Neural crest cell (in vitro differentiated cells): ENCODE measurements at regions not wholly inside any gene's neighbourhood (a gene's known extent, or its start where the extent isn't known, plus 50 kb on each side); places are given as distances from the start of the nearest gene placed in this dataset.
A peak's percentile ranks its signal among the peaks of the same experiment; 100 is the strongest.

Experiments used
- DNase-seq: peaks from one replicate; pipeline ENCODE4 v3.0.0; 2021; ENCODE audit warnings: low read depth, mixed read lengths, low spot score
- H3K27ac Mint-ChIP-seq: one replicate; pipeline ENCODE4 v1.8.0; 2021; ENCODE audit warnings: mild to moderate bottlenecking, mixed read lengths; ENCODE audit not compliant: unreplicated experiment
- H3K27me3 Mint-ChIP-seq: 2 replicates; pipeline ENCODE4 v1.8.0; 2021; ENCODE audit warnings: low read depth, mild to moderate bottlenecking, mixed read lengths
- H3K36me3 Mint-ChIP-seq: 2 replicates; pipeline ENCODE4 v1.8.0; 2021; ENCODE audit warnings: low read depth, mild to moderate bottlenecking, mixed read lengths
- H3K4me1 Mint-ChIP-seq: 2 replicates; pipeline ENCODE4 v1.8.0; 2021; ENCODE audit warnings: mixed read lengths
- H3K4me3 Mint-ChIP-seq: one replicate; pipeline ENCODE4 v1.8.0; 2021; ENCODE audit warnings: mild to moderate bottlenecking, mixed read lengths
- H3K9me3 Mint-ChIP-seq: 2 replicates; pipeline ENCODE4 v1.8.0; 2021; ENCODE audit warnings: mixed read lengths
- TF ChIP-seq, protein P1 (sequence below): fragments of 200-600 bp; sonication (generic); conservative IDR thresholded peaks from 2 replicates; pipeline ENCODE4 v1.5.0; 2021; ENCODE audit warnings: antibody characterized with exemption, mild to moderate bottlenecking

DNA sequence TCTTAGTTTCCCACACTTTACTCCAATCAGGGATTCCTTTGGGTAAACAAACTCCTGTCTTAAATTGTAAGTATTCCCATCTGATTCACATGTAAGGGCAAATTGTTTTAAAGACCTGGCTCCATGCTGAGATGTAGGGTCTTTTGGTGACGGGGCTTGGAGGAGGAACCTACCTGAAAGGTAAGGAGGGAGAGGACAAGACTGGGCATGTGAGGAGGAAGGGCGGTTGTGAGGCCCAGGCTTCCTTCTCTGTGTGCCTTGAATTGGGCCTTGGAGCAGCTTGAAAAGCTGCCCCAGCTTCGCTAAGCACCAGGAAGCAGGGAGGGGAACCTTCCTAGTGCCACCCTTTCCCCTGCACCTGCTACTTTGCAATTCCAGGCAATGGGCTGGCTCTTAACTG is 86.8 kb downstream of the C9orf152 start:
- Mint-ChIP-seq H3K4me1 (peaks cover 46% of the 10 kb centered on the region), H3K27me3 (no peaks in the 10 kb centered on the region), H3K27ac (peak overlapping the region; percentile 45), H3K9me3 (no peaks in the 10 kb centered on the region), H3K4me3 (no peak overlapping the region), H3K36me3 (no peaks in the 10 kb centered on the region)
- no peak for DNase-seq
- TF ChIP-seq, protein P1, sequence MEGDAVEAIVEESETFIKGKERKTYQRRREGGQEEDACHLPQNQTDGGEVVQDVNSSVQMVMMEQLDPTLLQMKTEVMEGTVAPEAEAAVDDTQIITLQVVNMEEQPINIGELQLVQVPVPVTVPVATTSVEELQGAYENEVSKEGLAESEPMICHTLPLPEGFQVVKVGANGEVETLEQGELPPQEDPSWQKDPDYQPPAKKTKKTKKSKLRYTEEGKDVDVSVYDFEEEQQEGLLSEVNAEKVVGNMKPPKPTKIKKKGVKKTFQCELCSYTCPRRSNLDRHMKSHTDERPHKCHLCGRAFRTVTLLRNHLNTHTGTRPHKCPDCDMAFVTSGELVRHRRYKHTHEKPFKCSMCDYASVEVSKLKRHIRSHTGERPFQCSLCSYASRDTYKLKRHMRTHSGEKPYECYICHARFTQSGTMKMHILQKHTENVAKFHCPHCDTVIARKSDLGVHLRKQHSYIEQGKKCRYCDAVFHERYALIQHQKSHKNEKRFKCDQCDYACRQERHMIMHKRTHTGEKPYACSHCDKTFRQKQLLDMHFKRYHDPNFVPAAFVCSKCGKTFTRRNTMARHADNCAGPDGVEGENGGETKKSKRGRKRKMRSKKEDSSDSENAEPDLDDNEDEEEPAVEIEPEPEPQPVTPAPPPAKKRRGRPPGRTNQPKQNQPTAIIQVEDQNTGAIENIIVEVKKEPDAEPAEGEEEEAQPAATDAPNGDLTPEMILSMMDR: no peak

DNA sequence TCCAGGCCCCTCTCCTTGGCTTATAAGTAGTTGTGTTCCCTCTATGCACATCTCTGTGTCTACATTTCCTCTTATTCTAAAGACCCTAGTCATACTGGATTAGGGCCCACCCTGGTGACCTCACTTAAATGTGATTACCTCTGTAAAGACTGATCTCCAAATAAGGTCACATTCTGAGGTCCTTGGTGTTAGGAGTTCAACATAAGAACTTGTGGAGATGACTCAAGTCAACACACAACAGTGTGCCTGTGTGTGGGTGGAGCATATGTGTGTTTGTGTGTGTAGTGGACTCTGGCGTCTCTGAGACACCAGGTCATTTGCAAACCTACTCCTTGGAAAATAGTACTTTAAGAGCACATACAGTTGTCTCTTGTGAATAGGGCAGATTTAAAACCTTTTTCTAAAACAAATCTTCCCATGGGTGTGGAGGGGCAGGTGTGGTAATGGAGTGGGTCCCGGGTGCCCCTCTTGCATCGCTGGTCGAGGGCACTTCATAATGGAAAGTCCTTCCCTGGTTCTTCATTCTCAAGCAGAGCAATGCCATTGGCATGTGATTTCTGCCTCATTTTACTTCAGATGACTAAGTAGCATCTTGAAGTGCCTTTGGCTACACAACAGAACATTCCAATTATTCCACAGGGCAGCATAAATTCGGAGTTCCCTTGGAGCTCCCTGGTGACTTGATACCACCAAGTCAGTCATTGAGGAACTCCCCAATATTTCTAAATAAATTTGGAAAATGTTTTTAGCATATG is 84.4 kb downstream of the C9orf152 start:
- no peak for DNase-seq
- Mint-ChIP-seq H3K36me3 (no peaks in the 10 kb centered on the region), H3K27ac (peak overlapping the region; percentile 69), H3K9me3 (no peaks in the 10 kb centered on the region), H3K27me3 (no peaks in the 10 kb centered on the region), H3K4me3 (peak overlapping the region; percentile 36), H3K4me1 (peaks cover 61% of the 10 kb centered on the region)
- TF ChIP-seq, protein P1: no peak

DNA sequence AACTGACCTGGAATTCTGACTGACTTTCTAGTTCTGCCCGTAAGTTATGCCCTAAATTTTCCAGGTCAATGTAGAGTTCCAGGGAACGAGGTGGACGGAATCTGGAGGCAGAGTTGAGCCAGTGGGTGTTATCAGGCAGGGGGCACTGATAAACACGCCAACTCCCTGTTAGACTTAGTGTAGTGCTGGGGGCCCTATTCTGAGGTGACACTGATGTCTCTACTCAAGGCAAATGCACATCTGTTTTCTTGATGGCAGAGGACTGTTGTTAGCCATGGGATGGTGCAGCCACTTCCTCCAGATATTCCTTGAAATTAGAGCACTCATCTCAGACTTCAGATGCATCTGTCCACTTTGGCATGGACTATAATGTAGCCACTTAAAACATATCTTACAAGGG is 83.5 kb downstream of the C9orf152 start:
- no peaks in the 10 kb centered on the region for H3K9me3 Mint-ChIP-seq
- H3K4me3 Mint-ChIP-seq: peak overlapping the region; percentile 87
- no peak for DNase-seq
- no peaks in the 10 kb centered on the region for H3K27me3 Mint-ChIP-seq
- TF ChIP-seq, protein P1: no peak
- H3K36me3 Mint-ChIP-seq: no peaks in the 10 kb centered on the region
- peak overlapping the region; percentile 87 for H3K27ac Mint-ChIP-seq
- peaks cover 70% of the 10 kb centered on the region for H3K4me1 Mint-ChIP-seq

DNA sequence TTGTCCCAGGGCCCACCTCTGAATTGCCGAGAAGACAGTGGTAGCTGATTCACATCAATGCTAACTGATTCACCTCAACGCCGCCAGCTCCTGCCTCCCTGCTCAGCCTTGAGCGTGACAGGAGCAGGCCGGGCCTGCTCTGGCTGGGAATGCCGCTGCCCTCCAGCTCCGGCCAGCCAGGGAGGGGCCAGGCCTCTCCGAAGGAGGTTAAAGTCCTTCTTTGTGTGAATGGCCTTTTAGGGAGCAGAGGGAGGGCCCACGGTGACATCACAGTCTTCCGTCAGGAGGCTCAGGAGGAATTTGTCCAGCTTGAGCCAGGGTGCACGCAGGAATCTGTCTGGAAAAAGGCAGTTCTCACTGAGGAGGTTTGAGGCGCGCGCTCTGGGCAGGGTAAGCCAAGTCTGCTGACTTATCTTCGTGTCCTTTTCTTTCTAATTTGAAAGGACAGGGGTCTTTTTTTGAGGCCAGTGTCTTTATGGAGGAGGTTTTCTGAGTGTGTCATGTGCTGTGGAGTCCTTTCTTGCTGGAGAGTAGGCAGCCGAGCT is 82.7 kb downstream of the C9orf152 start:
- Mint-ChIP-seq H3K27me3 (no peaks in the 10 kb centered on the region), H3K36me3 (no peaks in the 10 kb centered on the region), H3K9me3 (no peaks in the 10 kb centered on the region), H3K4me3 (peak overlapping the region; percentile 87), H3K27ac (peak overlapping the region; percentile 95), H3K4me1 (peaks cover 77% of the 10 kb centered on the region)
- DNase-seq: peak; percentile 65
- TF ChIP-seq, protein P1: no peak

DNA sequence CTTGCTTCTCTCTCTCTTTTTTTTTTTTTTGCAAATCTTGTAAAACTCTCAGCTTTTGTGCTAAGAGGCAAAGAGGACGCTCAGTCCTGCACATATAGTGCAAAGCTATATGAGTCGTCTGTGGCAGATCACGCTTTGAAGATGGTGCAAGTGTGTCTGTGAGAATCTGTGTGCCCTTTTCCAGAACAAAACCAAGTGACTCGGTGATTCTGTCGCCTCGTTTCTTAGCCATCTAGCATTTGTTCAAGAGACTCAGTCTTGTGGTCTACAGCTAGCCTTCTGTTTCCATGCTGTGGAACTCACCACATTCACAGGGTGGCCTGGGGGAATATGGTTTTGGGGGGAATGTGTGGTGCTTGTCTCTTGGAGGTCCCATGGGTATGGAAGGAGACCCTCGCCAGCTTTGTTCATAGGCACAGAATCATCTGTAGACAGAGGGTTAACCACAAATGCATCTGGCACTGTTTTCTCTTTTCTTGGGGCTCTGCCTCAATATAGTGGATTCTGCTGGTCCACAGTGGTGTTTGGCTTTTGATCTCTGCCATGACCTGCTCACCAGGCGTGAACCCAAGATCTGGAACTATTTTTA is 82.1 kb downstream of the C9orf152 start:
- Mint-ChIP-seq H3K27ac (peak overlapping the region; percentile 95), H3K4me1 (peaks cover 81% of the 10 kb centered on the region), H3K4me3 (peak overlapping the region; percentile 87), H3K36me3 (no peaks in the 10 kb centered on the region), H3K27me3 (no peaks in the 10 kb centered on the region), H3K9me3 (no peaks in the 10 kb centered on the region)
- DNase-seq: no peak
- TF ChIP-seq, protein P1: no peak
